ENCODE measurements at regions not wholly inside any gene's neighbourhood (a gene's known extent, or its start where the extent isn't known, plus 50 kb on each side); places are given as distances from the start of the nearest gene placed in this dataset.
A peak's percentile ranks its signal among the peaks of the same experiment; 100 is the strongest.
"Not testable (repeated sequence)": the region's sequence is repeated elsewhere in the genome, so short reads cannot be mapped to it uniquely, and the experiment has no call there.

- TF ChIP-seq Cebpa-rat (IDR thresholded peaks at IDR 0.05), result no peak
Observed at GRCh38 chr13:63455938-63456337, 2040.3 kb upstream of the PCDH20 start.

DNA sequence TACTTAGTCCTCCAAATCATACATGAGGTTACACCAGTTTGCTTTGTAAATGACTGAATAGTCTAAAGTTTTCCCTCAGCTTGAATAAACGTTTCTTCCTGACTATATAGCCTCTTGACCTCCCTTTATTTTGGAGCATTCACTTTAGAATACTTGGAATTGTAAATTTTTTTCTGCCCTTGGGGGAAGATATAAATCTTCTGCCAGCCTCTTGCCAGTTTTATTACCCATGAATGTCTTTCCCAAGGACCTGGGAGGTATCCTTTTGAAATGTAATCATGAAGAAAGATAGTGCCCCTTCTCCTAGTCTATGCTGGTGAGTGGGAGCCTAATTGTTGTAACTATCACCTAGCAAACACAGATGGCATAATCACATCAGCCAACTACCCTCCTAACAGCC is 2033.9 kb upstream of the PCDH20 start:
- no peaks in the 10 kb centered on the region for H3K36me3 ChIP-seq
- no peaks in the 10 kb centered on the region for H3K27me3 ChIP-seq
- H3K4me2 ChIP-seq, result no peak overlapping the region
- no peaks in the 10 kb centered on the region for H3K4me1 ChIP-seq
- H4K20me1 ChIP-seq, result no peaks in the 10 kb centered on the region
- no peak overlapping the region for H3K9ac ChIP-seq
- no peak overlapping the region for H3K4me3 ChIP-seq
- H3K9me3 ChIP-seq (replicated peaks in 1 of 11), result no peaks in the 10 kb centered on the region
- H3K27ac ChIP-seq, result no peak overlapping the region
- TF ChIP-seq Cebpa-rat (IDR thresholded peaks at IDR 0.05), result no peak

More at GRCh38 chr13:63455938-63456337, 2040.3 kb upstream of the PCDH20 start:
- Histone ChIP-seq H3K27me3 (no peaks in the 10 kb centered on the region), H3K9me3 (replicated peaks in 1 of 11) (no peaks in the 10 kb centered on the region), H4K20me1 (no peaks in the 10 kb centered on the region), H3K4me3 (no peak overlapping the region), H3K36me3 (no peaks in the 10 kb centered on the region), H3K4me1 (no peaks in the 10 kb centered on the region), H3K9ac (no peak overlapping the region), H3K27ac (no peak overlapping the region), H3K4me2 (no peak overlapping the region)

DNA sequence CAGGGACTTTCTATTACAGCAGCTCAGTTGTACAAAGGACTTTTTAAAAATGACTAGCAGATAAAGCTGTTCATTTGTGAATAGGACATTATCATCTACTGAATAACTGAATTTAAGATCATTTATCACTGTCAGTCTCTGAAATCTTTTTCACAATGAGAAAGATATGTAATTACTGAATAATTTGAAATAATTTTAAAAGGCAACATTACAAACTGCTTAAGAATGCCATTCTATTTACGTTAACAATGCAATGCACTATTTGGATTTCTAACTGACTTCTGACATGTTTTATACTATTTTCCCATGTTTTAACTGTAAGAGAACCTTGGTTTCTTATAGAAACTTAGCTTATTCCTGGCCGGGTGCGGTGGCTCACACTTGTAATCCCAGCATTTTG is 2033.0 kb upstream of the PCDH20 start:
- no peaks in the 10 kb centered on the region for H3K36me3 ChIP-seq
- no peaks in the 10 kb centered on the region for H3K27me3 ChIP-seq
- TF ChIP-seq Cebpa-rat (IDR thresholded peaks at IDR 0.05), result no peak
- no peaks in the 10 kb centered on the region for H3K9me3 ChIP-seq (replicated peaks in 1 of 11)
- H4K20me1 ChIP-seq, result no peaks in the 10 kb centered on the region
- no peak overlapping the region for H3K4me2 ChIP-seq
- H3K4me1 ChIP-seq, result no peaks in the 10 kb centered on the region
- no peak overlapping the region for H3K27ac ChIP-seq
- H3K9ac ChIP-seq, result no peak overlapping the region
- no peak overlapping the region for H3K4me3 ChIP-seq

GRCh38 chr13:63446329-63446728 is 2030.7 kb upstream of the PCDH20 start:
- no peaks in the 10 kb centered on the region for H3K9me3 ChIP-seq (replicated peaks in 1 of 11)
- no peak overlapping the region for H3K4me2 ChIP-seq
- H4K20me1 ChIP-seq, result no peaks in the 10 kb centered on the region
- no peaks in the 10 kb centered on the region for H3K27me3 ChIP-seq
- no peak for TF ChIP-seq Cebpa-rat (IDR thresholded peaks at IDR 0.05)
- H3K9ac ChIP-seq, result no peak overlapping the region
- no peaks in the 10 kb centered on the region for H3K4me1 ChIP-seq
- no peak overlapping the region for H3K4me3 ChIP-seq
- H3K27ac ChIP-seq, result no peak overlapping the region
- H3K36me3 ChIP-seq, result no peaks in the 10 kb centered on the region

GRCh38 chr13:63444225-63444624 is 2028.6 kb upstream of the PCDH20 start:
- not testable (repeated sequence) for H3K36me3 ChIP-seq; H4K20me1 ChIP-seq; H3K27me3 ChIP-seq; H3K4me1 ChIP-seq; H3K4me2 ChIP-seq; H3K27ac ChIP-seq; H3K9me3 ChIP-seq (replicated peaks in 1 of 11); H3K9ac ChIP-seq; H3K4me3 ChIP-seq

DNA sequence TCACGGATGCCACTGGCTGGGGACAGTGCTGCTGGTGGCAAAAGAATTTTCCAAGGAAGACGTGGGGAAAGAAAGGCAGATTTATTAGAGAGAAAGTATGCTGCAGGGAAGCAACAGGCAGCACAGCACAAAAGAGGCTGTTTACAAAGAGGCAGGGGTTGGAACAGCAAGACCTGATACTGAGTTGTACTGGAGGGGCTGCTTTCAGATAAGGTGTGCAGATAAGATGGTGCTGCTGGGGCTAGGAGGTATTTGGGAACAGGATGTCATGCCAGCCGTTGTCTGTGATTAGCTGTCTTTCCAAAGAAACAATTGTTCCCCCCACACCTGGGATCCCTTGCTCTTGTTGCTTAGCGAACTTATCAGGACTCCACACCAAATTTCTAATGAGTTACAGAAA is 2023.3 kb upstream of the PCDH20 start:
- Histone ChIP-seq H3K4me2 (no peak overlapping the region), H3K27me3 (no peaks in the 10 kb centered on the region), H3K27ac (no peak overlapping the region), H3K36me3 (no peaks in the 10 kb centered on the region), H3K9me3 (replicated peaks in 1 of 11) (0 out of 22 replicates have a peak, but pooled peaks cover 0 to 4% (median 0%) of the 10 kb centered on the region in 11 experiments), H3K4me3 (no peak overlapping the region), H4K20me1 (no peaks in the 10 kb centered on the region), H3K9ac (no peak overlapping the region), H3K4me1 (peaks cover 0 to 8% (median 0%) of the 10 kb centered on the region in 10 experiments; a peak in 5 of 20 replicates)
- TF ChIP-seq Cebpa-rat (IDR thresholded peaks at IDR 0.05), result no peak

DNA sequence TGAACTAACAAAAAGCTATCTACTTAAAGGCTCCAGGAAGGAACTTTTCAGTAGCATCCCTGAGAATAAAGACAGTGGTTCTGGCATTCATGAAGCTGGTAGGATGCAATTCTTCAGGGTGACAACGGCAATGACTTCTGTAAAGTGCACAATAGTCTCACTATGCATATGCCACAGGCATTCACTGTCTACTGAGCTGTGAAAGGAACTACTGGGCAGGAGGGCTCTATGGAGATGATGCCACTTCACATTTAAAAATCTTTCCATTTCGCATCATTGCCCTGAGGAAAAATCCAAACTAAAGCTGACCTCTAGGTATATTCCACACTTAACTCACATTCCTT is 2020.6 kb upstream of the PCDH20 start:
- Histone ChIP-seq H3K4me1 (peaks cover 0 to 8% (median 0%) of the 10 kb centered on the region in 10 experiments; a peak in 5 of 20 replicates), H3K9ac (no peak overlapping the region), H3K4me3 (no peak overlapping the region), H4K20me1 (no peaks in the 10 kb centered on the region), H3K4me2 (peak overlapping the region in 1 of 11 experiments; percentile 35; a peak in 2 of 22 replicates), H3K9me3 (replicated peaks in 1 of 11) (0 out of 22 replicates have a peak, but pooled peaks cover 0 to 4% (median 0%) of the 10 kb centered on the region in 11 experiments), H3K27ac (peak overlapping the region in 4 of 11 experiments; percentile 23 to 66 (median 43); a peak in 5 of 22 replicates), H3K27me3 (no peaks in the 10 kb centered on the region), H3K36me3 (no peaks in the 10 kb centered on the region)
- no peak for TF ChIP-seq Cebpa-rat (IDR thresholded peaks at IDR 0.05)

DNA sequence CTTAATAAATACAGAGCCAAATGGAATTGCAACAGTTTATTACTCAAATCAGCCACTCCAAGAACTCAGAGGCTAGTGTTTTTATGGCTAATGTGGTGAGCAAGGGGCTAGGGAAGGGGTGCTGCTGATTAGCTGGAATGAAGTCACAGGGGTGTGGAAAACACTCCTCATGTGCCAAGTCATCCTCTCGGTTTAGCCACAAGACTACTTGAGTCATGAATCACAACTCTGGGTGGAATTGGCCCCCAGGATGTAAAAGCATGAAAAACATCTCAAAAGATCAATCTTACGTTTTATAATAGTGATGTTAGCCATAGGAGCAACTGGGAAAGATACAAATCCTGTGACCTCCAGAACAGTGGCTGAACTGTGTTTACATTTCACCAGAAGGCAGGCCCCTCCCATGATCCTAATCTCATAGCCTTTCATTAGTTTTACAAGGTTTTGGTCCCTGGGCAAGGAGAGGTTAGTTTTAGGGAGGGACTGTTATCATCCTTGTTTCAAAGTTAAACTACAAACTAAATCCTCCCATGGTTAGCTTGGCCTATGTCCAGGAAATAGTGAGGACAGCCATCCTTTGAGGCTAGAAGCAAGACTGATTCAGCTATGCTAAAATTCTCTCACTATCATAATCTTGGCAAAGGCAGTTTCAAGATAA is 2020.1 kb upstream of the PCDH20 start:
- H3K36me3 ChIP-seq, result no peaks in the 10 kb centered on the region
- no peaks in the 10 kb centered on the region for H3K27me3 ChIP-seq
- no peaks in the 10 kb centered on the region for H4K20me1 ChIP-seq
- H3K27ac ChIP-seq, result peak overlapping the region in 4 of 11 experiments; percentile 23 to 66 (median 43); a peak in 6 of 22 replicates
- no peak overlapping the region for H3K9ac ChIP-seq
- no peak overlapping the region for H3K4me3 ChIP-seq
- TF ChIP-seq Cebpa-rat (IDR thresholded peaks at IDR 0.05), result no peak
- 0 out of 22 replicates have a peak, but pooled peaks cover 0 to 4% (median 0%) of the 10 kb centered on the region in 11 experiments for H3K9me3 ChIP-seq (replicated peaks in 1 of 11)
- peak overlapping the region in 4 of 11 experiments; percentile 2 to 35 (median 14); a peak in 4 of 22 replicates for H3K4me2 ChIP-seq
- peaks cover 0 to 8% (median 0%) of the 10 kb centered on the region in 10 experiments; a peak in 5 of 20 replicates for H3K4me1 ChIP-seq

DNA sequence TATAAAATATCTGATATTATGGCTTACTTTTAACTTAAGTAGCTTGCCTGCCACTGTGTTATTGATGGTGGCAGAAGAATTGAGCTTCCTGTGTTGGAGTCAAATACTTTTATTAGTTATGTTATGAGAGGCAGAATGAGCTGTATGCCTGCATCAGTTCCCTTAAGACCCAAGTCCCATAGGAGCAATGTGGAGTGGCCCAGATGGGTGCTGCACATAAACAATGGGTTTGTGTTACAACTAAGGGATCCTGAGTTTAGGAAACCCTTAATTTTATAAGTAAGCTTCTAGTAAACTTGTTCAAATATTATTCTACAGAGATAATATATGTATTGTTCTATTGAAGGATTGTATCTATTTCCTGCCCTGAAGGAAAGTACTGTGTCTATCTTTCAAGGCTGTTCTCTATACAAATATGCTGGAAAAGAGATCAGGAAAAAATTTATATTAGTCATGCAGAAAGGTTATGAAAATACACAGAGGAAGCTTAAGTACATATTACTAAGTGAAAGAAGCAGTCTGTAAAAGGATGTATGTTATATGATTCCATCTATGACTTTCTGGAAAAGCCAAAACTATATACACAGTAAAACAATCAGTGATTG is 2018.0 kb upstream of the PCDH20 start:
- TF ChIP-seq Cebpa-rat (IDR thresholded peaks at IDR 0.05), result no peak
- peaks cover 0 to 8% (median 0%) of the 10 kb centered on the region in 10 experiments; a peak in 5 of 20 replicates for H3K4me1 ChIP-seq
- no peaks in the 10 kb centered on the region for H3K36me3 ChIP-seq
- no peak overlapping the region for H3K4me3 ChIP-seq
- no peak overlapping the region for H3K27ac ChIP-seq
- H3K27me3 ChIP-seq, result no peaks in the 10 kb centered on the region
- no peak overlapping the region for H3K4me2 ChIP-seq
- 0 out of 22 replicates have a peak, but pooled peaks cover 0 to 4% (median 0%) of the 10 kb centered on the region in 11 experiments for H3K9me3 ChIP-seq (replicated peaks in 1 of 11)
- H4K20me1 ChIP-seq, result no peaks in the 10 kb centered on the region
- no peak overlapping the region for H3K9ac ChIP-seq

GRCh38 chr13:63427170-63427569 is 2011.5 kb upstream of the PCDH20 start:
- Histone ChIP-seq H3K36me3 (no peaks in the 10 kb centered on the region), H3K4me2 (no peak overlapping the region), H3K4me3 (no peak overlapping the region), H3K27ac (no peak overlapping the region), H3K4me1 (no peaks in the 10 kb centered on the region), H4K20me1 (no peaks in the 10 kb centered on the region), H3K27me3 (no peaks in the 10 kb centered on the region), H3K9ac (no peak overlapping the region), H3K9me3 (replicated peaks in 1 of 11) (no peaks in the 10 kb centered on the region)
- TF ChIP-seq Cebpa-rat (IDR thresholded peaks at IDR 0.05), result no peak
